ENCODE measurements at regions not wholly inside any gene's neighbourhood (a gene's known extent, or its start where the extent isn't known, plus 50 kb on each side); places are given as distances from the start of the nearest gene placed in this dataset.
A peak's percentile ranks its signal among the peaks of the same experiment; 100 is the strongest.
"Not testable (repeated sequence)": the region's sequence is repeated elsewhere in the genome, so short reads cannot be mapped to it uniquely, and the experiment has no call there.

- TF ChIP-seq POLR2A (IDR thresholded peaks at IDR 0.05; ENCODE audit: borderline replicate concordance, extremely low read depth, insufficient read depth, insufficient read length); EZH2 (IDR thresholded peaks at IDR 0.05); SIN3A (IDR thresholded peaks at IDR 0.05; ENCODE audit: low read depth); CTCF (IDR thresholded peaks at IDR 0.05 in 2 of 3, conservative IDR thresholded peaks at IDR 0.05 in 1 of 3; ENCODE audit: borderline replicate concordance in 1 of 3, insufficient read depth in 1 of 3, low read depth in 2 of 3, low read length in 2 of 3); REST (IDR thresholded peaks at IDR 0.05; ENCODE audit: low read depth); YY1 (IDR thresholded peaks at IDR 0.05; ENCODE audit: extremely low read depth, insufficient replicate concordance, low read depth, low read length); POLR2AphosphoS5 (IDR thresholded peaks at IDR 0.05; ENCODE audit: low read depth, low read length); EZH2phosphoT487 (IDR thresholded peaks at IDR 0.05; ENCODE audit: borderline replicate concordance): not testable (repeated sequence)
- TF ChIP-seq MAX (IDR thresholded peaks at IDR 0.05): 0 out of 2 replicates have a peak, but pooled peaks have one; percentile 18
Measured at GRCh38 chr7:46751927-46752723, 829.8 kb downstream of the TNS3 start.
